AML-193 (cell line): ENCODE measurements at regions not wholly inside any gene's neighbourhood (a gene's known extent, or its start where the extent isn't known, plus 50 kb on each side); places are given as distances from the start of the nearest gene placed in this dataset.
"Not testable (repeated sequence)": the region's sequence is repeated elsewhere in the genome, so short reads cannot be mapped to it uniquely, and the experiment has no call there.

Experiments used
- DNase-seq, 2 experiments: peaks; one replicate each; lab custom pipeline; 2025; lab: John Stamatoyannopoulos, UW

- no peak for DNase-seq
These were observed 117.2 kb downstream of the IPO8 start for GRCh38 chr12:30578426-30578825.

DNA sequence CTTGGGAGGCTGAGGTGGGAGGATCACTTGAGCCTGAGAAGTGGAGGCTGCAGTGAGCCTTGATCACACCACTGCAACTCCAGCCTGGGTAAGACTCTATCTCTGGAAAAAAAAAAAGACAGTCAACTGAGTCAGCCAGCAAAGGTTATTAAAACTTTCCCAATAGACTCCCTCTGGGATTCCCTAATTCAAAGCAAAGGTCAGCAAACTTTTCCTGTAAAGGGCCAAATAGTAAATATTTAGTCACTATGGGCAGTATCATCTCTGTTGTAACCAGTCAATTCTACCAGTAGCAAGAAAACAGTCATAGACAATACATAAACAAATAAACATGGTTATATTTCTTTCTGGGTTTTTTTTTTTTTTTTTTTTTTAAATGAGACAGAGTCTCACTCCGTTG, 122.5 kb downstream of the IPO8 start:
- DNase-seq: no peak

DNA sequence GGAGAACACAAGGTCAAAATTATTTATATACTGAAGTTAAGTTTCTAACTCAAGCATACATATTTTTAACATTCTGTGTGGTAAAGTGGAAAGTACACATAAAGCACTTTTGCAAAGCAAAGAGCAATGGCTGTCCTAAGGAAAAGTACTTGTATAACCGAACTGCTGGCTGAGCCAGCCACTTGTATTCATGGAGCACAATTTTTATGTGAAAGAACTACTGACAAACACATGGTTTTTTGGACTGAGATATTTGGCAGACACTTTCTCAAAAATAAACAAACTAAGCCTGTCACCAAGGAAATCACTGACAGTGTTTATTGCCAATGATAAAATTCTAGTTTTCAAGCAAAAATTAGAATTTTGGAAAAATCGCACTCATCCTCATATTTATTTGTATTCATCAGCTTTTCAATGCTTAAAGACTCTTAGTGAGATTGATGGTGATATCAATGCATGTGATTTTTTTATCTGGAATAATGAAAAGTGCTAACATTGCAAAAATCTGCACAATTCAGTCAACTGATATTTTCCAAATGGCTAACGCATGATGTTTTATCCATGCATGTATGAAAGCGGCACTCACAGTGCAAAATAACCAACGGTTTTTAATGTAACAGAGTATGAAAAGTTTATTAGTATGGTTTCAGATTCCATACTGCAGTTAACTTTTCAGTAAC, 125.3 kb downstream of the IPO8 start:
- DNase-seq: no peak

GRCh38 chr12:30569426-30569825, 126.2 kb downstream of the IPO8 start:
- no peak for DNase-seq

GRCh38 chr12:30568453-30568852, 127.2 kb downstream of the IPO8 start:
- no peak for DNase-seq

DNA sequence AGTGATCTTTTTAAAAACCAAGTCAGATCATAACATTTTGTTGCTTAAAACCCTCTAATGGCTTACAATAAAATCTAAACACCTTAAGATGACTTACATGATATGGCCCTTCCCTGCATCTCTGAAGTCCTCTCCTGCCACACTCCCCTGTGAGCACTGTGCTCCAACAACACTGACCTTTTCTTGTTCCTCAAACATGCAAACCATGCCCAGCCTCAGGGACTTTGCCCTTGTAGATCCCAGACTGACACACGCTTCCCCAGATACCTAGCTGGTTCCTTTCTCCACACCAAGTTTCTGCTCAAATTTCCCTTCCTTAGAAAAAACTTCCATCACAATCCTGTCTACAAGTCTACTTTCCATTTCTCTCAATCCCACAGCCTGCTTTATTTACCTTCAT, 128.6 kb downstream of the IPO8 start:
- DNase-seq: no peak

DNA sequence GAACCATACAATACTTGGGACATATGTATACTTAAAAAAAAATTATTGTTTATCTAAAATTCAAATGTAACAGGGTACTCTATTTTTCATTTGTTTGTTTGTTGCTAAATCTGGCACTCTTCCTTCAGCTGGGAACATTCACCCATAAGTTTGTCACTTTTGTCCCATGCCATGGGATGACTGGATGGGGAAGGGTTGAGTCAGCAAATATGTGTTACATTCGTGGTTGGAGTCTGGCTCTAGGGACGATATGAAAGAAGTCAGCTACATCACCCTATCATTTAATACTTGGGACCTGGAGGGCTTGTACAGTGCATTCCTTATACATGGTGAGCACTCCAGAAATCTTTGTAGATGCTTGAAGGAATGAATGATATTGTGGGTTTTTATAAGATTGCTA, 131.3 kb downstream of the IPO8 start:
- DNase-seq: no peak

DNA sequence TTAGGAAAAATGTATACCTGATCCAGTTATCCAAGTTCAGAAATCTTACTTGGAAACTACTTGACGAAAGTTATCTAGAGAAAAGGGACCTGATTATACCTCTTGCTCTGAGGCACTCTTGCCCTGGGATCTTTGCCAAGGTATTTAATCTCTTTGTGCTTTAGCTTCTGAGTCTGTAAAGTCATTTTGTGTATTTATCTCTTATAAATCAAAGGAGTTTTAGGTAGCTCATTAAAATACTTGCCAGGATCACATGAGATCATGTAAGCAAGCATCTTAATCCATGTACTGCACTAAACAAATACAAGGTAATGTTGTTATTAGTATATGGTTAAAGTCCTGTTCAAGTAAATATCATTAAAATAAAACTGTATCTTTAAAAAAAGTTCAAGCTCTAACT, 147.5 kb downstream of the IPO8 start:
- DNase-seq: no peak

- no peak for DNase-seq
These were observed 149.5 kb downstream of the IPO8 start for GRCh38 chr12:30546121-30546520.

- DNase-seq: not testable (repeated sequence)
These were observed 151.0 kb downstream of the IPO8 start for GRCh38 chr12:30544704-30545103.

GRCh38 chr12:30537228-30537627, 158.4 kb downstream of the IPO8 start:
- no peak for DNase-seq

DNA sequence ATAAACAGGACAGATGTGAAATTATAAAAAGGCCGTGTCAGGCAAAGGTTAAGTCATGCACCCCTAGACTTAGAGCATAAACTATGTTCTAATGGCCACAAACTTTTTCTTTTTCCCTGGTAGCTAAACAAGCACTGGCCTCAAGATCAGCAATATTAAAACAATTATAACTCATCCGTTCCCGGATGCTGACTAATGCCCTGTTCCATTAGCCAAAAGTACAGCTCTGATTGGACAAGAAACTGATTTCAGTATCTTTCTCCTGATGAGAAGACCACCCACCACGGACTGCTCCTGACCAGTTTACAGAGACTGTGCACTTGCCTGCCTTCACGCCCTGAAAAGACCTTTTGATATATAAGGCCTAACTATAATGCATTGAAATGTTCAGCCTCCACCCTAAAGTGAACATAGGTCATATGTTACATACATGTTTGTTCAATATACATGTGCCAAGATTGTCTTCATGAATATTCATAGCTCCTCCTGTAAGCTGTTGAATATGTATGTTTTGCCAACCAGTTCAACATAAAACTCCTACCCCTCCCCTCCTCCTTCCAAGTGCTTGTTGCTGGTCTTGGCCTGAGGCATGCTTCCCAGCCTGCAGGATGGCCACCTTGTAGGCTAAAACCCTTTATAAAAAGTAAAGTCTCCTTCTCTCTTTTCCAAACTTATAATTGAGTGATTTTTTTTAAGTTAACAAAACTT, 162.0 kb downstream of the IPO8 start:
- no peak for DNase-seq

- no peak for DNase-seq
These were observed 163.7 kb downstream of the IPO8 start for GRCh38 chr12:30531731-30532678.

GRCh38 chr12:30529489-30530269, 166.0 kb downstream of the IPO8 start:
- DNase-seq: no peak

DNA sequence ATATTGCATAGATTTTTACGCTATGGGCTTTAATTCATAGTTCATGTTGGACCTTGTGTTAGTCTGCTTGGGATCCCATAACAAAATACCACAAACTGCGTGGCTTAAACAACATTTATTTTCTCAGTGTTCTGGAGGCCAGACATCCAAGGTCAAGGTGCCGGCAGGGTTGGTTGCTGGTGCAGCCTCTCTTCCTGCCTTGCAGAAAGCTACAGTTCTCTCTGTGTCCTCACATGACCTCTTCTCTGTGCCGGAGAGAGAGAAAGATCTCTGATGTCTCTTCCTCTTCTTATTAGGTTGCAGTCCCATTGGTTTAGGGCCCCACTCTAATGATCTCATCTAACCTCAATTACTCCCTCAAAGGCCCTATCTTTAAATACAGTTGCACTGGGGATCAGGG, 170.5 kb downstream of the IPO8 start:
- DNase-seq: no peak

- not testable (repeated sequence) for DNase-seq
These were observed 175.4 kb downstream of the IPO8 start for GRCh38 chr12:30520285-30520684.

DNA sequence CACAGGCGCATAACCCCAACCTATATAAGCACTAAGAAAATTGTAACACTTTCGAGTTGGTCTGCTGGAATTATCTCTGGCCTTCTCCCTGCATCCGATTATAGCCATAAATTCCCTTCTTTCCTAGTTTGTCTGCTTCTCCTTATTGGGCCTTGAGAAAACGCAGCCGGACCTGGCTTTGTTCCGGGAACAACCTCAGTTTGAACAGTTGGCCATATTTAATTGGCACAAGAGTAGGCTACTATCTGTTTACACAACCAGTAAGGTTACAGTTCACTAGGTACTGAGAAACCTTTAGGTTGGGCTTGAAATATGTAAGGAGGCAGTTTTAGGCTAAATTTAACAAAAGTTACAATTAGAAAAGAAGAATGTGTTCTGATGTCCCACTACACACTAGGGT, 176.1 kb downstream of the IPO8 start:
- DNase-seq: no peak

- DNase-seq: no peak
These were observed 178.3 kb downstream of the IPO8 start for GRCh38 chr12:30517320-30517719.

GRCh38 chr12:30515351-30515750, 180.3 kb downstream of the IPO8 start:
- DNase-seq: no peak

DNA sequence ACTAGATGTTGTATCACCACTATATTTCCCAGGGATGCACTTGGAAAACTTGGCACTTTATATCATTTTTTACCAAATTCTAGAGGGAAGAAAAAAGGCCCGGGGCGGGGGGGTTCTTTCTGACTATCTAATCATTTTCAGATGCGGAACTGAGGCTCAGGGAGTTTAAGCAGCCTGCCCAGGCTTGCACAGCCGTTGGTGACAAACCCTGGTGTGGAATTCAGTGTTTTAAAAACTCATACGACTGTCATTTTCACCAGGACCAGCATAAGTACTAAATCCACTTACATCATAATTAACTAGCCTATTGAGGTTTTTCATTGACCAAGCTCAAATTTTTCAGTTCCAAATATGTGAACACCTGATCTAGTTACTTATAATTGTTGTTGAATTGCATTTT, 181.0 kb downstream of the IPO8 start:
- DNase-seq: no peak

DNA sequence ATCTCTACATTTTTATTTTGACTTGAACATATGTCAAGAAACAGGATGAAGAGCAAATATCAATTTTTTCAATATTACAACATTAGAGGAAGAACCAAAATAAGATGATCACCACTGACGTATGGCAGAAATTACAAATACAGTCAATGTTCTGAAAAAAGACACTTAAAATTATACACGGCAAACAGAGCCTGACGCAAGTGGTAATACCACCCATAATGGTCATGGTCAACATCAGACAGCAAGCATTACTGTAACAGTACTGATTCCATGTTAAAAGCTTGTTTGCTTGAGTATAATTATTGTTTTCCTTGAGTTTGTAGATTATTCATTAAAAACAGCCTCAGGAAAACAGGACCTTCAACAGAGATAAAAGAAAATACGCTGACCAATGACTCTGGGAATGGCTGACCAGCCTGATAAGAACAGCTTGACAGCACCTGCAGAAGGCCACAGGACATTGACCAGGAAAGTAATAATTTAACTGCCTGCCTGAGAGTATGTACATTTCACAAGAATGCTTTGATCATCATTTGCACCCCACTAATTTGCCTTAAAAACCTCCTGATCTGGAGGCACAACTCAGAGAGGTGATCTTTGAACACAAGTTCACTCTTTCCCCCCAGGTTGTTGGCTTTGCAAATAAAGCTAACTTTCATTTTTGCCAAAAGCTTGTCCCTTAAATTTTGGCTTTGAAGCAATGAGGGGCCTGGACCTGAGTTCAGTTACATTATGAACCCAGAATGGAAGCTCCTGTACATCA, 187.3 kb downstream of the IPO8 start:
- no peak for DNase-seq
